ENCODE measurements at regions not wholly inside any gene's neighbourhood (a gene's known extent, or its start where the extent isn't known, plus 50 kb on each side); places are given as distances from the start of the nearest gene placed in this dataset.

DNA sequence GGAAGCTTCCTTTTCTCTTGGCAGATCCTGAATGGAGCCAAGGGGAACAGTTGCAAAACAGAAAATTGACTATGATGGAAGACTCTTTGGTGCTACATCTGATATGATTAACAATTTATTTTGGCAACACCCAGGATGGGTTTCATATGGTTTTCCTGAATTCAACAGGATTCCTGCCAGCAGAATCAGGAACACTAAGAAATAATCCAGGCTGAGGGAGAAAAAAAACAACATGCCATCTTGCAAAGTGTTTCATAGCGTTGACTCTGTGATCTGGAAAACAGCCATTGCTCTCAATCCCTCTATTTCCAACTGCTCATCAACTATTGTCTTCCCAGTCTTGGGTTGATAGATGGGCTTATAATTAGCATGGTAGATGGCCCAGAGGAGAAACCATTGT, 303.8 kb upstream of the KLF3 start:
- DNase-seq = no peak
- TF ChIP-seq, protein P1, sequence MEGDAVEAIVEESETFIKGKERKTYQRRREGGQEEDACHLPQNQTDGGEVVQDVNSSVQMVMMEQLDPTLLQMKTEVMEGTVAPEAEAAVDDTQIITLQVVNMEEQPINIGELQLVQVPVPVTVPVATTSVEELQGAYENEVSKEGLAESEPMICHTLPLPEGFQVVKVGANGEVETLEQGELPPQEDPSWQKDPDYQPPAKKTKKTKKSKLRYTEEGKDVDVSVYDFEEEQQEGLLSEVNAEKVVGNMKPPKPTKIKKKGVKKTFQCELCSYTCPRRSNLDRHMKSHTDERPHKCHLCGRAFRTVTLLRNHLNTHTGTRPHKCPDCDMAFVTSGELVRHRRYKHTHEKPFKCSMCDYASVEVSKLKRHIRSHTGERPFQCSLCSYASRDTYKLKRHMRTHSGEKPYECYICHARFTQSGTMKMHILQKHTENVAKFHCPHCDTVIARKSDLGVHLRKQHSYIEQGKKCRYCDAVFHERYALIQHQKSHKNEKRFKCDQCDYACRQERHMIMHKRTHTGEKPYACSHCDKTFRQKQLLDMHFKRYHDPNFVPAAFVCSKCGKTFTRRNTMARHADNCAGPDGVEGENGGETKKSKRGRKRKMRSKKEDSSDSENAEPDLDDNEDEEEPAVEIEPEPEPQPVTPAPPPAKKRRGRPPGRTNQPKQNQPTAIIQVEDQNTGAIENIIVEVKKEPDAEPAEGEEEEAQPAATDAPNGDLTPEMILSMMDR (IDR thresholded peaks at IDR 0.05) = no peak
- TF ChIP-seq POLR2A (IDR thresholded peaks at IDR 0.05) = no peak
- Histone ChIP-seq H3K9me3 (no peaks in the 10 kb centered on the region), H3K4me1 (no peaks in the 10 kb centered on the region), H3K27me3 (no peaks in the 10 kb centered on the region), H3K36me3 (no peaks in the 10 kb centered on the region), H3K4me3 (no peak overlapping the region), H3K27ac (no peak overlapping the region)

GRCh38 chr4:38364383-38364963, 299.5 kb upstream of the KLF3 start:
- TF ChIP-seq POLR2A (IDR thresholded peaks at IDR 0.05) = no peak
- TF ChIP-seq, protein P1 (IDR thresholded peaks at IDR 0.05) = no peak
- Histone ChIP-seq H3K27me3 (no peaks in the 10 kb centered on the region), H3K9me3 (no peaks in the 10 kb centered on the region), H3K36me3 (no peaks in the 10 kb centered on the region), H3K4me1 (peaks cover 0 to 11% (median 0%) of the 10 kb centered on the region in 4 donors), H3K4me3 (no peak overlapping the region), H3K27ac (no peak overlapping the region)
- DNase-seq = no peak

DNA sequence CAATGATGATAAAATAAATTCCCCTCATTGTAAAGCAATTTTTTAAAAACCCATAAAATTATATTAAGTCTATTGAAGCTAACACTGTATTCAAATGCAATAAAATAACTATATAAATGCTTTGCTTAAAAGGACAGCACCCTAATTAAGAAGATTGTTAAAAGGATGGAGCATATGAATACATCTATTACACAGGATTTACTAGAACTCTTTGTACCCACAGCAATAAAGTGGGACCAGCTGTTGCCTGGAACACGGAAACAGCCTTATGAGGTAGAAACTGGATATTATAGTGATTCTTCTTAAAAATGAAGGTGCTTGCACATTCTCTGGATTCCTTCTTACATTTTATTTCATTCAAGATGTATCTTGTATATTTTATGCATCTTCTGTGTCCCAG, 298.7 kb upstream of the KLF3 start:
- no peaks in the 10 kb centered on the region for H3K36me3 ChIP-seq
- no peaks in the 10 kb centered on the region for H3K27me3 ChIP-seq
- H3K4me3 ChIP-seq = no peak overlapping the region
- TF ChIP-seq, protein P1 (IDR thresholded peaks at IDR 0.05) = no peak
- no peak for TF ChIP-seq POLR2A (IDR thresholded peaks at IDR 0.05)
- H3K4me1 ChIP-seq = peaks cover 0 to 11% (median 0%) of the 10 kb centered on the region in 4 donors
- no peak overlapping the region for H3K27ac ChIP-seq
- no peak for DNase-seq
- H3K9me3 ChIP-seq = no peaks in the 10 kb centered on the region

DNA sequence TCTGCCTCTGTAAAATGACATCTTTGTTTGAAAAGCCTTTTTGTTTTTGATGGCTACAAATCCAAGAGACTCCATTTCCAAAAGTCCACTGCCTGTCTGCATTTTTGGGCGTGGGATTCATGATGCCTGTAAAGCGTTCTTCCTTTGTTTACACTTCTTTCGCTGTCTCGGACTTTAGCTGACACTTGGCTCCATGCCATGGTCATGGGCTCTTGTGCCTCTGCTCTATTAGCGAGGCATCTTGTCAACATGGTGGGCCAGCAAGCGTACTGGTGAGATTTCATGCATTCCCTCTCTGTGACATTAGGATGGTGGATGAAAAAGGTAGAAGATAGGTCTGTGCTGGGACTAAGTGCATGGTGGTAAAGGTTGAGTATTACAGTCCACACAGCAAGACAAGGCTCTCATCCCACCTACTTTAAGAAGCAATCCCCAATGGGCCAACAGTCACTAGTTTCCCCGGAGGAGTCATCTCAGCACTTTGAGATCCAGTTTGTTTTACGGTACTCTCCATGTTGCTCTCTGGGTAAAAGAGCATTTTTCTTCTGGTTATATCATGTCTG, 298.2 kb upstream of the KLF3 start:
- no peaks in the 10 kb centered on the region for H3K27me3 ChIP-seq
- H3K27ac ChIP-seq = no peak overlapping the region
- no peak for TF ChIP-seq POLR2A (IDR thresholded peaks at IDR 0.05)
- TF ChIP-seq, protein P1 (IDR thresholded peaks at IDR 0.05) = no peak
- no peaks in the 10 kb centered on the region for H3K9me3 ChIP-seq
- no peak for DNase-seq
- no peaks in the 10 kb centered on the region for H3K36me3 ChIP-seq
- H3K4me3 ChIP-seq = no peak overlapping the region
- H3K4me1 ChIP-seq = peaks cover 0 to 11% (median 0%) of the 10 kb centered on the region in 4 donors

DNA sequence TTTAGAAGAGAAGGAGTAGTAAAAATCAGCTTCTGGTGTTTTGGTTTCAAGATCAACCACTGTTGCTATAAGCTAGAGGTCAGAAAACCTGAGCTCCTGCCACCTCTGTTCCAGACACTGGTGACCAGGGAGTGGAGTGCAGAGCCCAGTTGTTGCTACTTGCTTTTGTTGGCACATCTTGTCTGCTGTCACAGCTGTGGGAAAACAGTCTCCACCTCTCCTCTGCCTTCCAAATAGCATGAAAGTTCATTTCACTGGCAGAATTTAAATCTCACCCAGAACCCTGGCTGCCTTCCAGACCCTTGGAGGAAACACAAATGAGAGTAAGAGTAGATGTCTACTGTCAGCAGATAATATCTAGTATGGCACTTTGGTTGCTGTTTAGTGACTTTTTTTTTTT, 297.5 kb upstream of the KLF3 start:
- H3K27ac ChIP-seq = no peak overlapping the region
- DNase-seq = no peak
- TF ChIP-seq POLR2A (IDR thresholded peaks at IDR 0.05) = no peak
- TF ChIP-seq, protein P1 (IDR thresholded peaks at IDR 0.05) = no peak

More for the DNA sequence above, 297.5 kb upstream of the KLF3 start:
- Histone ChIP-seq H3K27me3 (no peaks in the 10 kb centered on the region), H3K4me3 (no peak overlapping the region), H3K36me3 (no peaks in the 10 kb centered on the region), H3K4me1 (peaks cover 0 to 11% (median 0%) of the 10 kb centered on the region in 4 donors), H3K9me3 (no peaks in the 10 kb centered on the region)

Measured in Peyer's patch (tissue), 4 donors.